ENCODE measurements at regions not wholly inside any gene's neighbourhood (a gene's known extent, or its start where the extent isn't known, plus 50 kb on each side); places are given as distances from the start of the nearest gene placed in this dataset.
"Not testable (repeated sequence)": the region's sequence is repeated elsewhere in the genome, so short reads cannot be mapped to it uniquely, and the experiment has no call there.

DNA sequence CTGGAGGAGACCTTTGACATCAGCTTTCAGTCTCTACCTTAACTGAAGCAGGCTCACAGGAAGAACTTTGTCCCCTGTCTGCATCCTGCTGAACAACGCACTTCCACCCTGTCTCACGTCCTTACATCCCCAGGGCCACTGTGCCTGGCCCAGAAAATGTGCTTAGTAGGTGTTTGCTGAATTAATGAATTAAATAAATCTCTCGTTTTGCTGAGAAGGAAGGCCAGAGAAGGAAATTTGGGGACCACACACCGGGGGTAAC, 54.3 kb upstream of the CREB3L1 start:
- DNase-seq, result no peak

DNA sequence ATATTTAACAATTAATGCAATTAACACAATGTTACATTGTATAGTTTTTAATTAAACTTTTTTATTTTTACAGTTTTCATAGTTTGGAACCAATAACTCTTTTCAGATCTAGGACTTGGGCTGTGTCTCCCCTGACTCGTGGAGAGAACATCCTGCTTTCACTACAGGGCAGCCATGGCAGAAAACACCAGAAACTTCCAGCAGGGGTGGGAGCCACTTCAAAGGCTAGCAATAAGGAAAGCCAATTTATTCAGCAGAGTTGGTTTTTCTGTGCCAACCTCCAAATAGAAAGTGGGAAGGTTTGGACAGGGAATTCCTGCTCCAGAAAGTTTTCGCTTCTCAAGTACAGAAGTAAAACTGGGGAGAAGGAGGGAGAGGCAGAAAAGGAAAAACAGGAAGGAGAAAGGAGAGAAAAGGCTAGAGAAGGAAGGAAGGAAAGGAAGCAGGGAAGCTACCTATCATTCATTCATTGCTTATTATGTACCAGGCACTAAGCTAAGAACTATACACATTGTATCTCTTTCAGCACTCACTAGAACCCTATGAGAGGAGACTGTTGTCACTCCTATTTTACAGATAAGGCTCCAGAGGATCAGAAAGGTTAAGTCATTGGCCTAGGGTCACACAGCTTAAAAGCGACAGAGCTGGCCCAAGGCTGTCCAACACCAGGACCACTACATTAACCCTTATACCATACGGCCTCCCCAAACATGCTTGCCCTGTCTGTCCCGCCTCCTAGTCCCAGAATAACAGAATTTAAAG, 54.8 kb upstream of the CREB3L1 start:
- DNase-seq, result no peak

DNA sequence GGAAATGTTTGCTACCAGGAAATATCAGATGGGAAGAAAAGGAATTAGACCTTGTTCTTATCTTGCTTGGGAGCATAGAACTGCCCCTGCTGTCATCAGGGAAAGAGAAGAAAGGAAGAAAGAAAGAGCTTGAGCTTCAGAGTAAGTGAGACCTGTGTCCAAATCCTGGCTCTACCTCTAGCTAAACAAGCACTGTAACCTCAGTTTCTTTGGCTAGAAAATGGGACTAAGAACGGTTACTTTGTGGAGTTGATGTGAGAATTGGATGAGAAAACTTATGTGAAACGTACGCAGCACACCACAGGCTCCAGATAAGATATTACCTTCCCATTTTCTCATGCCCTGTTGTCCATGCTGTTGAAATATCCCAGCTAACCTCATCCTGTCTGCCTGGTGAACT, 57.1 kb upstream of the CREB3L1 start:
- DNase-seq, result no peak

DNA sequence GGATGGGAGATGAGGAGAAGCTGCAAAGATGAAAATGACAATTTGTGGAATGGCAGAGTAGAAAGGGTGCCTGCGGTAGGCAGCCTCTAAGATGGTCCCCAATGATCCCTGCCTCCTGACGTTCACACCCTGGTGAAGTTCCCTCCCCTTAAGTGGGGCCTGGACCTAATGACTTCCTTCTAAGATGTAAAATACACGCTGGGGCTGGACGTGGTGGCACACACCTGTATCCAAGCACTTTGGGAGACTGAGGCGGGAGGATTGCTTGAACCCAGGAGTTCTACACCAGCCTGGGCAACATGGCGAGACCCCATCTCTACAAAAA, 60.7 kb upstream of the CREB3L1 start:
- no peak for DNase-seq

DNA sequence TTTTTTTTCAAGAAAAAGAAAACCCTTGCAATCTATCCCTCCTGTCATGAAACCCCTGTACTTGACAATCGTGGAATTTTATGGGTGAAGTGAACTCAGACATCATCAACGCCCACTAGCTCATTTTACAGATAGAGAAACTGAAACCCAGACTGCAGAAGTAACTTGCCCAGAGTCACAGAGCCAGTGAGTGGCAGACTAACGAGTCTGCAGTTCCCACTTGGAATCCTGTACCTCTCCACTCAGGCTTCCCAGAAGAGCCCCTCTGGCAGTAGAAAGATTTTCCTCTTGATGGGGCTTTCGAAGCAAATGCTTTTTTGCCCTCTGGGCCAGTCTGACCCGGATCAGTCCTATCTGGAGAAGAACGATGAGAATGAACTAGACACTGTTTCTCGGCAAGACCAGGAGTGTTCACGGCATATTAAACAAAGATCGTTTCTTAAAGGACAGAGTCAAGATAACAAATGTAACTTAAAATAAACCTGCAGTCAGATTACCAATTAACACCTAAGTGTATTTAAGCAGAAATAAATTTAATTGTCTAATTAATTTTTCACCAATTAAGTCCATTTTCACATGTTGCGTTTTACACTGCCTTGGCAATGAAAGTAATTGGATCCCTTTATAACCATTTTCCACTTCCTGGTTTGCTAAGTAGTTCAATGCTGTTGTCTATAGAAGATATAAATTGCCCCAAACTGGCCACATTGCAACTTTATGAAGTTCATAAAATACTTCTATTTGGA, 61.3 kb upstream of the CREB3L1 start:
- no peak for DNase-seq

DNA sequence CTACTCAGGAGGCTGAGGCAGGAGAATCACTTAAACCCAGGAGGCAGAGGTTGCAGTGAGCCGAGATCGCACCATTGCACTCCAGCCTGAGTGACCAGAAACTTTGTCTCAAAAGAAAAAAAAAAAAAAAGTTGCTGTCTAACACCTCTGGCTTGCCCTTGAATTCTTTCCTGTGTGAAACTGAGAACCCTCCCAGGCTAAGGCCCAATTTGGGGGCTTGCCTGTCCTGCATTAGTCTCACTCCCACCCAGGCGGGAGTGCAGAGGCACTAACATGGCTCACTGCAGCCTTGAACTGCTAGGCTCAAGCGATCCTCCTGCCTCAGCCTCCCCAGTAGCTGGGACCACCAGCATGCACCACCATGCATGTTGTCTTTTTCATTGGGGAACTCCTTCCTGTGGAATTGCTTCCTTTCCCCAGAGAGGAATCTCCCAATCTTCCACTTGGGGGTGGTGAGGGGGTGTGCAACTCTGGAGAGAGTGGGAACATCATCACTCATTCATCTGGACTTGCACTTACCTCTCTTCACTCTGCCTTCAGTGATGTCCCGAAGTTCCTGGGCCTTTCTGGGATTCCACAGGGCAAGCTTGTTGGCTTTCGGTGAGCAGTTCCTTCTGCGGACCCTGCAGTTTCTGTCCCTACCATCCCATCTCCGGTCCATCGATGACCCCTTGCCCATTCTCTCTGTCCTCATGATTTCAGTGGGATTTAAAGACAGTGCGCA, 62.1 kb upstream of the CREB3L1 start:
- DNase-seq, result no peak

DNA sequence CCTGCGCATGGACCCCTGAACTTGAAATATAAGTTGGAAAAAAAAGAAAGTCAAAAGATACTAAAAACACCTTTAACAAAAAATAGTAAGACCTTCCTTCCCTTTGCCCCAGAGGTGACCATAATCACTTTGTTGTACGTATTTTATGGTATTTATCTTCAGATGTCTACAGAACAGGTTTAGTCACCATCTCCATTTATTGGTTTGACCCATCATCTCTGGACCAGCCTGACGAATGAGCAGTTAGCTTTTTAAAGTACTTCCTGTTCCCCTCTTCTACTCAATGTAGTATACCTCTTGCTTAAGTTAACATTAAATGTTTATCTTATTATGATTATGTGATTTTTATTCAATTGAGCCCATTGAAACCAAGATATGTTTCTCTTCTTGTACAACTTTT, 64.7 kb upstream of the CREB3L1 start:
- no peak for DNase-seq

DNA sequence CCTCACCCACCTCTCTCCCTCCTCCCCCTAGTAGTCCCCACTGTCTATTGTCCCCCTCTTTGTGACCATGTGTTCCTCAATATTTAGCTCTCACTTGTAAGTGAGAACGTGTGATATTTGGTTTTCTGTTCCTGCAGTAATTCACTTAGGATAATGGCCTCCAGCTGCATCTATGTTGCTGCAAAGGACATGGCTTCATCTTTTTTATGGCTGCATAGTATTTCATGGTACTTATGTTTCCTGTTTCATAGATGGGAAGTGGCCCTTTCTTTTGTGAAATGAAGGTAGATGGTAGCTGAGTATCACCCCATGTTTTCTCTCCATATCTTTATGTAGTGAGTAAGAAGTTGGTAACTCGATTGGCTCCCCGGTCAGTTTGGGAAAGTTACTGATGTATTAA, 66.6 kb upstream of the CREB3L1 start:
- no peak for DNase-seq

DNA sequence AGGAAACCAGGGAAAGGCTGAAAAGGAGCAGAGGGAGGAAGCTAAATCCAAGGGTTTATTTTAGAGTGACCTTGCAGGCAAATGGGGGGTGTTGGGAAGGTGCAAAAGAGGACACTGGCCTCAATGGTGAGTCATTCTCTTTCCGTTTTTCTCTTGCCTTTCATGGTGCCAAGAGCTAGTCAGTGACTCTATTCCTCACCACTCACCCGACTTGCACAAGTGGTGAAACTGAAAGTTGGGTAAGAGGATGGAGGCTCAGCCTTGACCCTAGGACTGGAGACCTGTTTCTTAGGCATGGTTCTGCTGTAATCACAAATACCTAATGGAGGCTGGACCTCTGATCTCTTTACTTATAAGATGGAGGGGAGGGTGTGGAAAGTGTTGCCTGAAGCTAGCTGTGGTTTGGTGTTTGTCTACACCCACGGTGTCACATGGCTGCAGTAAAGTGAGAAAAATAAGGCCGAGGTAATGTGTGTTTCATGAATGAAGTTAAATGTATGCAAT, 67.3 kb upstream of the CREB3L1 start:
- peak in 1 of 2 donors; percentile 17 for DNase-seq

DNA sequence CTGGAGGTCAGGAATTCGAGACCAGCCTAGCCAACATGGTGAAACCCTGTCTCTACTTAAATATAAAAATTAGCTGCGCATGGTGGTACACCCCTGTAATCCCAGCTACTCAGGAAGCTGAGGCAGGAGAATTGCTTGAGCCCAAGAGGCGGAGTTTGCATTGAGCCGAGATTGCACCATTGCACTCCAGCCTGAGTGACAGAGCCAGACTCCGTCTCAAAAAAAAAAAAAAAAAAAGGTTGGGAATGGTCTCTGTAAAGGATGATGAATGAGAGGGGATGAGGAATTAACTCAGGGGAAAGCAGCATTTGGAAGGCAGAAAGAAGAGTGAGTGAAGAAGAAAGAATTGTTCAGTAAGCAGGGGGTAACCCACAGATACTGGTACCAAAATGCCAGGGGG, 67.8 kb upstream of the CREB3L1 start:
- not testable (repeated sequence) for DNase-seq

DNA sequence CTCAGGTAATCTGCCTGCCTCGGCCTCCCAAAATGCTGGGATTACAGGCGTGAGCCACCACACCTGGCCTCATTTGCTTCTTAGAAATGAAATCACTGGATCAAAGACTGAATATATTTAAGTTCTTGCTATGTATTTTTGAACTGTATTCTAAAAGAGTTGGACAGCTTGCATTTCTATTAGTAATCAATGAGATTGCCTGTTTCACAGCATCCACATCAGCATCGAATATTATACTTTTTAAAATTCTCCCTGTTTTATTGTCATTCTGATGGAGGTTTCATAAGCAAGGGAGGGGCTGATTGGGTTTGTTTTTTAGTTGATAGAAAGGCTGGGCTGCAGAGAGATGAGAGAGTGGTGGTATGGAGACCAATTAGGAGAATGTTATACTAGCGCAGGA, 68.7 kb upstream of the CREB3L1 start:
- DNase-seq, result no peak

DNA sequence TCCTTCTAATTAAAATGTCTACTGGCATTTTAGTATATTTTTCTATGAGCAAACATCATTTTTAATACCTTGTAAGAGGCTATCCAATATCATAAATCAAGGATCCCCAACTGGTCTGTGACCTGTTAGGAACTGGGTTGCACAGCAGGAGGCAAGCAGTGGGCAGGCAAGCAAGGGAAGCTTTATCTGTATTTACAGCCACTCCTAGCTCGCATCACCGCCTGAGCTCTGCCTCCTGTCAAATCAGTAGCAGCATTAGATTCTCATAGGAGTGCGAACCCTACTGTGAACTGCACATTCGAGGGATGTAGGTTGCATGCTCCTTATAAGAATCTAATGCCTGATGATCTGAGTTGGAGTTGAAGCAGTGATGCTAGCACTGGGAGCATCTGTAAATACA, 70.2 kb upstream of the CREB3L1 start:
- DNase-seq, result no peak

DNA sequence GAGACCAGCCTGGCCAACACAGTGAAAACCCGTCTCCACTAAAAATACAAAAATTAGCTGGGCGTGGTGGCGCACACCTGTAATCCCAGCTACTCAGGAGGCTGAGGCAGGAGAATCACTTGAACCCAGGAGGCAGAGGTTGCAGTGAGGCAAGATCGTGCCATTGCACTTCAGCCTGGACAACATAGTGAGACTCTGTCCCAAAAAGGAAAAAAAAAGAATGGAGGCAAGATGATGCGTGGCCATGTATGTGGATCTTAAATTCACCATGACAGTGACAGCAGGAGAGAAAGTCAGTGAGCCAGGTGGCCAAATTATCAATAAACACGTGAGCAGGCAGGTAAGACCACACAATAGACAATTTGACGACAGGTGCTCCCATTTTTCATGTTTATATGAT, 73.0 kb upstream of the CREB3L1 start:
- DNase-seq, result not testable (repeated sequence)

DNA sequence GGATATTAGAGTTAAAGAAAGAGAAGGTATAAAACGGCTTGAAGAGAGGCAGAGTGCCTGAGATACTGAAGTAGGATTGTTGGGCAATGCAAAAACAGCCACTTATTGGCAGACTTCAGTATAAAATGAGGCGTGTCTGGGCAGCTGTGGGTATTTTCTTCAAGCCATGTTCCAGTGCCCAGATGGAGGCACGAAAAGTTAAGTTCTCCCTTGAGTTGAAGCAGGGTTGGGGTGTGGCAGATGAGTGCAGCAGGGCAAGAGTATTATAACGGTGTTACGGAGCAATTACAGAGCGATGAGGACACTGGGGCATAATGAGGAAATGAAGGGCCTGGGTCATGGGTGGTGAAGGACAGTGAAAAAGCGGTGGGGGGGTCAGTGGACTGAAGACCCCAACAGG, 73.7 kb upstream of the CREB3L1 start:
- DNase-seq, result no peak

DNA sequence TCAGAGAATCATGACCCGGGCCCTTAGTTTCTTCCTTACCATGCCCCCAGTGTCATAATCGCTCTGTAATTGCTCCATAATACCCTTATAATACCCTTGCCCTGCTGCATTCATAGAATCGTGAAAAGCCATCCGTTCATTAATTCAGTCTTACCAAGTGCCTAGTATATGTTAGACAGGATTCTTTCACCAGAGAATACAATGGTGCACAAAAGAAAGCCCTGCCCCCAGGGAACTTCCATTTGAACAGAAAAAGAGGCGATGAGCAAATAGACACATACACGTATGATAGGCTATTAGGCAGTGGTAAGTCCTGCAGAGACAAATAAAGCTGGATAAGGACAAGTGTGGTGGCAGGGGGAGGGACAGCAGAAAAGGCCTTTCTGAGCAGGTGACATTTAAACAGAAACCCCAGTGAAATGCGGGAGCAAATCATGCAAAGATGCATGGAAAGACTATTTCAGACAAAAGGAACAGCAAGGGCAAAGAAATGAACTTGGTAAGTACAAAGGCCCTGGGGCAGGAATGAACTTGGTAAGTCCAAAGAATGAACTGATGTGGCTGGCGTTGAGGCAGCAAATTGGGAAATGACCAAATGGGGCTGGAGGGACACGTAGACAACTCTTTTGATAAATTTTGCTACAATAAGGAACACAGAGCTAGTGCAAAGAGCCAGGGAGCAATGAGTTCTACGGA, 74.6 kb upstream of the CREB3L1 start:
- no peak for DNase-seq

DNA sequence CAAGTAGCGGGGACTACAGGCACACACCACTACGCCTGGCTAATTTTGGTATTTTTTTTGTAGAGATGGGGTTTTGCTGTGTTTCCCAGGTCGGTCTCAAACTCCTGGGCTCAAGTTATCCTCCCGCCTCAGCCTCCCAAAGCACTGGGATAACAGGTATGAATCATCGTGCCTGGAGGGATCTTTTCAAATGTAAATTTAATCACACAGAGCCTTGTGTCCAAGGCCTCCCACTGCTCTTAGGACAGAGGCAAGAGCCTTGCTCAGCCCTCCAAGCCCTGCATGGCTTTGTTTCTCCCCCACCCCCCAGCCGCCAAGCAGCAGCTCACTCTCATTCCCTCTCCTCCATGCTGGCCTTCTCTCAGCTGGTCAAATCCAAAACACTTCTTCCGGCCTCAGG, 75.3 kb upstream of the CREB3L1 start:
- DNase-seq, result no peak

DNA sequence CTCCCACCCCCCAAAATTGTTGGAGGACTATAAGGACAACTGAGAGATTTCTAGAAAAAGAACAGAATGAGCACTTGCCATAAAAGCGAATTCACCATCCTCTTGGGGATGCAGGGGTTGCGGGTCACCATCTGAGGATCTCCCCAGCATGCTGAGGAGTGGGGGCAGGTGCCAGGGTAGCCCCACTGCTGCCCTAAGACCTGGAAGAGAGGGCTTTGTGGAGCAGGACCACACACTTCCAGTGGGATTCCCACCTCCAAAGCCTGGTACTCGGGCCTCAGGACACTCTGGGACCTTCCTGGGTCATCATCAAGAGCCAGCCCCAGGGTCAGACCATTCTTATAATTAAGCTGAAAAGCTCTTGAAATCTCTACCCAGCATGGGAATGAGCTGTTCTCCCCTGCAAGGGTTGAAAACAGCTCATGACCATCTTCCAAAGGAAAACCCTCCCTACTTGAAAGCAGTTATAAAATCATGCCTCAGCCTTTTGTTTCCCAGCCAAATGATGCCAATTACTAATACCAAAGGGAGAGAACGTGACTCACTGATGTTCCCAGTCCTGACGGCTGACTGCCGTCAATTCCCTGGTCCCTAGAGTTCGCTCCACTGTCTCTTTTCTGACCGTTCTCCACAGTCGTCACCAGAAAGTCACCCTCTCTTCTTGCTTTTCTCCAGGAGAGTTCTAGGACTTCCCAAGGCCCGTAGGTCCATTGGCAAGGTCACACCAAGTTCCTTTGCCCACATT, 76.8 kb upstream of the CREB3L1 start:
- no peak for DNase-seq

DNA sequence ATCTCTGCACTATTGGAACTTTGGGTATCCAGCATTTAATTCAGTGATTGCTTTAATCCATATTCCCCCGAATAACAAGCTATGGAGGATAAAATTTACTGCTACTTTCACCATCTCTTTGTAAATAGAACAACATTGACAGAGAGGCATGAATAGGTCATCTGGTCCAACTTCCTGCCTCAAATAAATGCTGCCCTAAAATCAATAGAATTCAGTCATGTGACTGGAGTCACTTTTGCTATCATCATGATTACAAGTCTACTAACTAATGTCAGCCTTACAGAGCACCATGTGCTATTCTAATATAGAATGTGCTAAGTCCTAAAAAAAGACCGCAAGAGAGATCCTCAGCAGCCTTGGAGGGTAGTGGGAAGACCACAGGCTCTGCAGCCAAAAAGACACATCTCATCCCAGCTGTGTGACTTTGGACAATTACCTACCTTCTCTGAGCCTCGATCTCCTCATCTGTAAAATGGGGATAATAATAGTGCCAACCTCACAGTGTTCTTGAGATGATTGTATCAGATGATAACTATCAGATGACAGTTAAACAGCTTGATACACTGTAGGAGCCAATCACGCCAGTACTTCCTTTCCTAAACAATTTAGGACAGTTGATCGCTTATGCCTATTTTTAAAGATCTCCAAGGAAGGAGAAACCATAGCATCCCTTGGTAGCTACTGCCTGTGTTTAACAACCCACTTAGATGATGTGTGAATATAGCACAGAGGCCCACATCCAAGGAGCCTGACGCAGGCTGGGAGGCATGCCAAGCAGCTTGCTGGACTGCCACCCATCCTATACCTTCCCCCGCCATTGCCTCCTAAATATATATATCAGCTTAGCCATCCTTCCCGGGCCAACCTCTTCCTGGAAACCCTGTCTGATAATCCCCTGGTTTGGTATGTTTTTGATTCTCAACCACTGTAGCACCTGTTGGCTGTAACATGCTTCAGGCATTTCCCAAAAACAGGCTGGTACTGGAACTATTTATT, 77.3 kb upstream of the PHF21A start:
- no peak for DNase-seq

DNA sequence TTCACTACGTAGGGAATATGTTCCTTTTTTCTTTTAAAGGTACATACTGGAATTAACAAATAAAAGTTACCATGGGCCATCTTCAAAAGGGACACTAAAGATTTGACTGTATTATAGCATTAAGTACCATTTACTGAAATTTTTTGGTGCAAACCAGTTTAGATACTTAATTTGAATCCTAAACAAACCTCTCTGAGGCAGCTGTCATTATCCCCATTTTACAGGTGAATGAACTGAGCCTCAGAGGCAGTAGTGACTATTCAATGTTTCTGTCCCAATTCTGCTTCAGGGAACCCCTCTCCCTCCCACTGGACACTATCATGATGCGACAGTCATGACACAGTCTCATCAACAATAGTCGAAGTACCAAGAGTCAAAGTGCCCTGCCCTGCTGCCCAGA, 76.2 kb upstream of the PHF21A start:
- DNase-seq, result no peak

DNA sequence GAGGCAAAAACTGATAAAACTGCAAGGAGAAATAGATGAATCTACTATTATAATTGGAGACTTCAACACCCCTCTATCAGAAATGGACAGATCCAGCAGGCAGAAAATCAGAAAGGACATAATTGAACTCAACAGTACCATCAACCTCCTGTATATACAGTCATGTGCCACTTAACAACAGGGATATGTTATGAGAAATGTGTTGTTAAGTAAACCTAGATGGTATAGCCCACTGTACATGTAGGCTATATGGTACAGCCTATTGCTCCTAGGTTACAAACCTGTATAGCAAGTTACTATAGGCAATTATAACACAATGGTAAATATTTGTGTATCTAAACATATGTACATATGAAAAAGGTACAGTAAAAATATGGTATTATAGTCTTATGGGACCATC, 66.8 kb upstream of the PHF21A start:
- DNase-seq, result no peak

DNA sequence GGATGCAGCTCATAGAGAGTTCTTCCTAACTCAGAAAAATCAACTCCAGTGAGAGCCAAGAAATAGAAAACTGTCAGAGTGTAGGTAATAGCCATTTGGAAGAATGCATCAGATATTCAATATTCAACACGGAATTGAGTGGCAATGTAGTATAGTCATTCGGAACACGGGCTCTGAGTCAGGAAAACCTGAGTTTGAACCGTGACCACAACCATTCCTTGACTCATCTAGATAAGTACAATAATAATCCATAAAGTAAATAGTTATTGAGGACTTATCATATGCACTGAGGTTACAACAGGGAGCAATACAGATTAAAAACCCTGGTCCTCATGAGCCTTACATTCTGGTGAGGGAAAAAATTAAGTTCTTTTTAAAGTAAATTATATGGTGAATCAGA, 62.6 kb upstream of the PHF21A start:
- DNase-seq, result no peak

Measured in bone marrow (tissue), 2 donors.